ENCODE measurements at regions not wholly inside any gene's neighbourhood (a gene's known extent, or its start where the extent isn't known, plus 50 kb on each side); places are given as distances from the start of the nearest gene placed in this dataset.

GRCh38 chr10:118811675-118812392 is 57.1 kb upstream of the CACUL1 start:
- TF ChIP-seq GATA3 (IDR thresholded peaks at IDR 0.05; ENCODE audit: low read depth, low read length) (no peak), GATA2 (IDR thresholded peaks at IDR 0.05; ENCODE audit: low read depth, low read length) (no peak)

Data from SH-SY5Y (cell line).